ENCODE measurements at regions not wholly inside any gene's neighbourhood (a gene's known extent, or its start where the extent isn't known, plus 50 kb on each side); places are given as distances from the start of the nearest gene placed in this dataset.

- DNase-seq (ENCODE audit: low spot score in 2 of 2, unreplicated experiment in 2 of 2), result no peak
Observed at GRCh38 chr11:115903179-115903578, 399.0 kb upstream of the CADM1 start.

GRCh38 chr11:115901069-115901468, 396.9 kb upstream of the CADM1 start:
- H3K27me3 Mint-ChIP-seq (ENCODE audit: low read depth), result peaks cover 21% of the 10 kb centered on the region
- no peak for TF ChIP-seq CTCF (IDR thresholded peaks at IDR 0.05; ENCODE audit: unreplicated experiment)
- no peak overlapping the region for H3K27ac Mint-ChIP-seq
- no peaks in the 10 kb centered on the region for H3K36me3 Mint-ChIP-seq
- H3K4me3 Mint-ChIP-seq, result no peak overlapping the region
- peaks cover 2% of the 10 kb centered on the region for H3K4me1 Mint-ChIP-seq
- no peaks in the 10 kb centered on the region for H3K9me3 Mint-ChIP-seq
- DNase-seq (ENCODE audit: low spot score in 2 of 2, unreplicated experiment in 2 of 2), result no peak

More at GRCh38 chr11:115903179-115903578, 399.0 kb upstream of the CADM1 start:
- no peaks in the 10 kb centered on the region for H3K36me3 Mint-ChIP-seq
- no peak for TF ChIP-seq CTCF (IDR thresholded peaks at IDR 0.05; ENCODE audit: unreplicated experiment)
- peaks cover 5% of the 10 kb centered on the region for H3K4me1 Mint-ChIP-seq
- no peak overlapping the region for H3K27ac Mint-ChIP-seq
- H3K4me3 Mint-ChIP-seq, result no peak overlapping the region
- H3K9me3 Mint-ChIP-seq, result no peaks in the 10 kb centered on the region
- peaks cover 19% of the 10 kb centered on the region for H3K27me3 Mint-ChIP-seq (ENCODE audit: low read depth)

- H3K4me3 Mint-ChIP-seq, result no peak overlapping the region
- DNase-seq (ENCODE audit: low spot score in 2 of 2, unreplicated experiment in 2 of 2), result no peak
- H3K9me3 Mint-ChIP-seq, result no peaks in the 10 kb centered on the region
- H3K27ac Mint-ChIP-seq, result no peak overlapping the region
- H3K27me3 Mint-ChIP-seq (ENCODE audit: low read depth), result peaks cover 21% of the 10 kb centered on the region
- H3K4me1 Mint-ChIP-seq, result peaks cover 2% of the 10 kb centered on the region
- no peak for TF ChIP-seq CTCF (IDR thresholded peaks at IDR 0.05; ENCODE audit: unreplicated experiment)
- no peaks in the 10 kb centered on the region for H3K36me3 Mint-ChIP-seq
Observed at GRCh38 chr11:115900111-115900510, 395.9 kb upstream of the CADM1 start.

- H3K9me3 Mint-ChIP-seq, result no peaks in the 10 kb centered on the region
- peaks cover 6% of the 10 kb centered on the region for H3K4me1 Mint-ChIP-seq
- H3K27ac Mint-ChIP-seq, result no peak overlapping the region
- H3K4me3 Mint-ChIP-seq, result no peak overlapping the region
- H3K36me3 Mint-ChIP-seq, result no peaks in the 10 kb centered on the region
- TF ChIP-seq CTCF (IDR thresholded peaks at IDR 0.05; ENCODE audit: unreplicated experiment), result no peak
- peaks cover 11% of the 10 kb centered on the region for H3K27me3 Mint-ChIP-seq (ENCODE audit: low read depth)
- no peak for DNase-seq (ENCODE audit: low spot score in 2 of 2, unreplicated experiment in 2 of 2)
Observed at GRCh38 chr11:115897707-115898106, 393.5 kb upstream of the CADM1 start.

GRCh38 chr11:115896084-115896483, 391.9 kb upstream of the CADM1 start:
- Mint-ChIP-seq H3K4me3 (no peak overlapping the region), H3K27ac (no peak overlapping the region), H3K36me3 (no peaks in the 10 kb centered on the region), H3K9me3 (no peaks in the 10 kb centered on the region), H3K27me3 (ENCODE audit: low read depth) (peaks cover 21% of the 10 kb centered on the region), H3K4me1 (peaks cover 6% of the 10 kb centered on the region)
- no peak for DNase-seq (ENCODE audit: low spot score in 2 of 2, unreplicated experiment in 2 of 2)
- no peak for TF ChIP-seq CTCF (IDR thresholded peaks at IDR 0.05; ENCODE audit: unreplicated experiment)

- peaks cover 6% of the 10 kb centered on the region for H3K4me1 Mint-ChIP-seq
- H3K27me3 Mint-ChIP-seq (ENCODE audit: low read depth), result peaks cover 21% of the 10 kb centered on the region
- no peak overlapping the region for H3K4me3 Mint-ChIP-seq
- no peaks in the 10 kb centered on the region for H3K9me3 Mint-ChIP-seq
- no peak for TF ChIP-seq CTCF (IDR thresholded peaks at IDR 0.05; ENCODE audit: unreplicated experiment)
- no peak overlapping the region for H3K27ac Mint-ChIP-seq
- DNase-seq (ENCODE audit: low spot score in 2 of 2, unreplicated experiment in 2 of 2), result no peak
- H3K36me3 Mint-ChIP-seq, result no peaks in the 10 kb centered on the region
Observed at GRCh38 chr11:115895594-115895993, 391.4 kb upstream of the CADM1 start.

Measured in mesothelial cell of epicardium (in vitro differentiated cells).